Adipocyte (in vitro differentiated cells): ENCODE measurements at regions not wholly inside any gene's neighbourhood (a gene's known extent, or its start where the extent isn't known, plus 50 kb on each side); places are given as distances from the start of the nearest gene placed in this dataset.

Source experiments
- DNase-seq: peaks from one replicate; pipeline ENCODE4 v3.0.0-alpha.2; 2015; ENCODE audit warnings: low read depth
- H3K27me3 ChIP-seq: replicated peaks from 2 replicates; pipeline ENCODE4 v1.7.0; 2013; ENCODE audit warnings: mild to moderate bottlenecking, low read length, moderate library complexity; ENCODE audit not compliant: control insufficient read depth, insufficient read depth
- H3K36me3 ChIP-seq: 2 replicates; pipeline ENCODE4 v1.7.0; 2013; ENCODE audit warnings: low read length, mild to moderate bottlenecking, moderate library complexity; ENCODE audit not compliant: control insufficient read depth, insufficient read depth, severe bottlenecking
- H3K4me1 ChIP-seq: 2 replicates; pipeline ENCODE4 v1.7.0; 2013; ENCODE audit warnings: mild to moderate bottlenecking, low read length, moderate library complexity; ENCODE audit not compliant: control insufficient read depth, insufficient read depth
- H3K4me3 ChIP-seq: 2 replicates; pipeline ENCODE4 v1.7.0; 2013; ENCODE audit warnings: mild to moderate bottlenecking, low read length, moderate library complexity
- H3K9ac ChIP-seq: 2 replicates; pipeline ENCODE4 v1.7.0; 2013; ENCODE audit warnings: mild to moderate bottlenecking, low read length, moderate library complexity
- H3K9me3 ChIP-seq: 2 replicates; pipeline ENCODE4 v1.7.0; 2013; ENCODE audit warnings: mild to moderate bottlenecking, low read length, moderate library complexity; ENCODE audit not compliant: control insufficient read depth

- H3K27me3 ChIP-seq: no peaks in the 10 kb centered on the region
- DNase-seq: no peak
These were observed 143.6 kb upstream of the EOMES start for GRCh38 chr3:27865731-27866130.

GRCh38 chr3:27869152-27869551 is 147.0 kb upstream of the EOMES start:
- H3K36me3 ChIP-seq: no peaks in the 10 kb centered on the region
- H3K9ac ChIP-seq: no peak overlapping the region
- H3K9me3 ChIP-seq: peaks cover 26% of the 10 kb centered on the region
- H3K4me3 ChIP-seq: no peak overlapping the region
- H3K27me3 ChIP-seq: no peaks in the 10 kb centered on the region
- DNase-seq: no peak
- no peaks in the 10 kb centered on the region for H3K4me1 ChIP-seq

More at GRCh38 chr3:27865731-27866130, 143.6 kb upstream of the EOMES start:
- Histone ChIP-seq H3K9me3 (peaks cover 26% of the 10 kb centered on the region), H3K36me3 (no peaks in the 10 kb centered on the region), H3K9ac (no peak overlapping the region), H3K4me3 (no peak overlapping the region), H3K4me1 (no peaks in the 10 kb centered on the region)

- no peaks in the 10 kb centered on the region for H3K27me3 ChIP-seq
- H3K4me3 ChIP-seq: no peak overlapping the region
- no peak for DNase-seq
- H3K4me1 ChIP-seq: no peaks in the 10 kb centered on the region
- no peak overlapping the region for H3K9ac ChIP-seq
- H3K9me3 ChIP-seq: no peaks in the 10 kb centered on the region
- no peaks in the 10 kb centered on the region for H3K36me3 ChIP-seq
These were observed 155.2 kb upstream of the EOMES start for GRCh38 chr3:27877061-27878013.

GRCh38 chr3:27878014-27878383 is 155.9 kb upstream of the EOMES start:
- DNase-seq: no peak

GRCh38 chr3:27880969-27881892 is 159.1 kb upstream of the EOMES start:
- Histone ChIP-seq H3K9me3 (no peaks in the 10 kb centered on the region), H3K27me3 (no peaks in the 10 kb centered on the region), H3K9ac (no peak overlapping the region), H3K4me1 (no peaks in the 10 kb centered on the region), H3K4me3 (no peak overlapping the region), H3K36me3 (no peaks in the 10 kb centered on the region)
- DNase-seq: no peak

More at GRCh38 chr3:27878014-27878383, 155.9 kb upstream of the EOMES start:
- Histone ChIP-seq H3K36me3 (no peaks in the 10 kb centered on the region), H3K4me1 (no peaks in the 10 kb centered on the region), H3K27me3 (no peaks in the 10 kb centered on the region), H3K4me3 (no peak overlapping the region), H3K9me3 (no peaks in the 10 kb centered on the region), H3K9ac (no peak overlapping the region)

GRCh38 chr3:27883266-27883665 is 161.1 kb upstream of the EOMES start:
- Histone ChIP-seq H3K4me1 (no peaks in the 10 kb centered on the region), H3K4me3 (no peak overlapping the region), H3K27me3 (peaks cover 4% of the 10 kb centered on the region), H3K9me3 (no peaks in the 10 kb centered on the region), H3K36me3 (no peaks in the 10 kb centered on the region), H3K9ac (no peak overlapping the region)
- DNase-seq: no peak

- Histone ChIP-seq H3K4me3 (no peak overlapping the region), H3K4me1 (no peaks in the 10 kb centered on the region), H3K36me3 (no peaks in the 10 kb centered on the region), H3K27me3 (peaks cover 4% of the 10 kb centered on the region), H3K9me3 (no peaks in the 10 kb centered on the region), H3K9ac (no peak overlapping the region)
- DNase-seq: no peak
These were observed 163.5 kb upstream of the EOMES start for GRCh38 chr3:27885641-27886040.

GRCh38 chr3:27888562-27888961 is 166.4 kb upstream of the EOMES start:
- H3K4me1 ChIP-seq: no peaks in the 10 kb centered on the region
- H3K27me3 ChIP-seq: peaks cover 4% of the 10 kb centered on the region
- DNase-seq: no peak
- H3K9me3 ChIP-seq: peaks cover 14% of the 10 kb centered on the region
- H3K36me3 ChIP-seq: no peaks in the 10 kb centered on the region
- no peak overlapping the region for H3K4me3 ChIP-seq
- H3K9ac ChIP-seq: no peak overlapping the region

GRCh38 chr3:27889745-27890144 is 167.6 kb upstream of the EOMES start:
- Histone ChIP-seq H3K4me3 (no peak overlapping the region), H3K9ac (no peak overlapping the region), H3K4me1 (no peaks in the 10 kb centered on the region), H3K36me3 (no peaks in the 10 kb centered on the region), H3K9me3 (peaks cover 19% of the 10 kb centered on the region), H3K27me3 (peaks cover 4% of the 10 kb centered on the region)
- no peak for DNase-seq

- Histone ChIP-seq H3K4me1 (no peaks in the 10 kb centered on the region), H3K9me3 (no peaks in the 10 kb centered on the region), H3K9ac (no peak overlapping the region), H3K4me3 (no peak overlapping the region), H3K36me3 (no peaks in the 10 kb centered on the region), H3K27me3 (no peaks in the 10 kb centered on the region)
- DNase-seq: no peak
These were observed 178.2 kb upstream of the EOMES start for GRCh38 chr3:27900316-27900715.

GRCh38 chr3:27903446-27903845 is 181.3 kb upstream of the EOMES start:
- no peaks in the 10 kb centered on the region for H3K9me3 ChIP-seq
- H3K36me3 ChIP-seq: no peaks in the 10 kb centered on the region
- H3K4me1 ChIP-seq: no peaks in the 10 kb centered on the region
- no peaks in the 10 kb centered on the region for H3K27me3 ChIP-seq
- DNase-seq: no peak
- H3K4me3 ChIP-seq: no peak overlapping the region
- no peak overlapping the region for H3K9ac ChIP-seq
